ENCODE measurements at regions not wholly inside any gene's neighbourhood (a gene's known extent, or its start where the extent isn't known, plus 50 kb on each side); places are given as distances from the start of the nearest gene placed in this dataset.

GRCh38 chr1:219271818-219272535, 98.3 kb downstream of the LYPLAL1 start:
- TF ChIP-seq CTCF (IDR thresholded peaks at IDR 0.05; ENCODE audit: insufficient read depth, low read length, poor library complexity, severe bottlenecking) = no peak
- Histone ChIP-seq H3K4me3 (replicated peaks; ENCODE audit: low read depth, low read length) (no peak overlapping the region), H3K36me3 (ENCODE audit: control insufficient read depth, insufficient read depth, low read length) (no peaks in the 10 kb centered on the region), H3K27me3 (replicated peaks; ENCODE audit: control insufficient read depth, insufficient read depth, low read length) (no peaks in the 10 kb centered on the region)
- DNase-seq (ENCODE audit: extremely low read depth, insufficient read length) = no peak

DNA sequence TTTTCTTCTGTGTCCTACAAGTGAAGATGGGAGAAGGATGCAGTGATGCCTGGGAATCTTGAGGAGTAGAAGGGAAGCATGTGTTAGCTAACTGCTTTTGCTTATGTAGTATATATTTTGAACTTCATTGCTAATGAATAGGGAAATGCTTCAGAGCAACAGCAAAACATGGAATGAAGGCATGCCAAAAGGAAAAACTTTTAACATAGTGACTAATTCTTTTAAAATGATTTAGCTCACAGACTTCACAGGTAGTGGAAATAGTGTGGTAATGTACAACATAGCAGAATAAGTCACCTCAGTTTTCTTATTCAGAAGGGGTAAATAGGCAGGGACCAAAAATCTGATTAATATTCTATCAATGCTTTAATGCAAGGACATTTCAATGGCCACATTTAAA, 95.5 kb downstream of the LYPLAL1 start:
- no peaks in the 10 kb centered on the region for H3K36me3 ChIP-seq (ENCODE audit: control insufficient read depth, insufficient read depth, low read length)
- no peak for DNase-seq (ENCODE audit: extremely low read depth, insufficient read length)
- TF ChIP-seq CTCF (IDR thresholded peaks at IDR 0.05; ENCODE audit: insufficient read depth, low read length, poor library complexity, severe bottlenecking) = no peak

GRCh38 chr1:219266524-219266923, 92.8 kb downstream of the LYPLAL1 start:
- no peak for TF ChIP-seq CTCF (IDR thresholded peaks at IDR 0.05; ENCODE audit: insufficient read depth, low read length, poor library complexity, severe bottlenecking)
- no peak for DNase-seq (ENCODE audit: extremely low read depth, insufficient read length)
- H3K27me3 ChIP-seq (replicated peaks; ENCODE audit: control insufficient read depth, insufficient read depth, low read length) = no peaks in the 10 kb centered on the region
- H3K4me3 ChIP-seq (replicated peaks; ENCODE audit: low read depth, low read length) = no peak overlapping the region
- no peaks in the 10 kb centered on the region for H3K36me3 ChIP-seq (ENCODE audit: control insufficient read depth, insufficient read depth, low read length)

More for the DNA sequence above, 95.5 kb downstream of the LYPLAL1 start:
- Histone ChIP-seq H3K4me3 (replicated peaks; ENCODE audit: low read depth, low read length) (no peak overlapping the region), H3K27me3 (replicated peaks; ENCODE audit: control insufficient read depth, insufficient read depth, low read length) (no peaks in the 10 kb centered on the region)

GRCh38 chr1:219265026-219265515, 91.4 kb downstream of the LYPLAL1 start:
- DNase-seq (ENCODE audit: extremely low read depth, insufficient read length) = no peak
- Histone ChIP-seq H3K36me3 (ENCODE audit: control insufficient read depth, insufficient read depth, low read length) (no peaks in the 10 kb centered on the region), H3K4me3 (replicated peaks; ENCODE audit: low read depth, low read length) (no peak overlapping the region), H3K27me3 (replicated peaks; ENCODE audit: control insufficient read depth, insufficient read depth, low read length) (no peaks in the 10 kb centered on the region)
- TF ChIP-seq CTCF (IDR thresholded peaks at IDR 0.05; ENCODE audit: insufficient read depth, low read length, poor library complexity, severe bottlenecking) = no peak

DNA sequence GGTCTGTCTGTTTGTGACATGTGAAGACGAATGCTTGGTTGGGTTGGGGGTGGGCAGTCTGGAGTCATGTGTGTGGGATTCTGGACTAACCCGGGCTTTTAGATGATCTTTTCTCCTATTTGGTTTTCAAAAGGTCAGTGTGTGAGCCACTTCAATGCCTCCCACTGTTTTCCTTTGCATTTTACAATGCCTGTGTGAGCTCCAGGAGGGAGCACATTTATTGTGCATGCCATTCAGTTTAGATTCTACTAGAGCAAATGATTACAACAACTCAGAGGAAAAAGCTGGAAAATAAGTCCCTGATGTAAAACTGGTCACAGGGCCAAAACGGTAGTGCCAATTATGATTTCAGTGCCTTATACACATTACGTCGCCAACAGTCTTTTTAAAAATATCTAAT, 90.9 kb downstream of the LYPLAL1 start:
- no peaks in the 10 kb centered on the region for H3K27me3 ChIP-seq (replicated peaks; ENCODE audit: control insufficient read depth, insufficient read depth, low read length)
- no peak overlapping the region for H3K4me3 ChIP-seq (replicated peaks; ENCODE audit: low read depth, low read length)
- no peaks in the 10 kb centered on the region for H3K36me3 ChIP-seq (ENCODE audit: control insufficient read depth, insufficient read depth, low read length)
- TF ChIP-seq CTCF (IDR thresholded peaks at IDR 0.05; ENCODE audit: insufficient read depth, low read length, poor library complexity, severe bottlenecking) = no peak
- no peak for DNase-seq (ENCODE audit: extremely low read depth, insufficient read length)

Measured in GM06990 (cell line).